ENCODE measurements at regions not wholly inside any gene's neighbourhood (a gene's known extent, or its start where the extent isn't known, plus 50 kb on each side); places are given as distances from the start of the nearest gene placed in this dataset. TPM values are rescaled to one million over a fixed set of nuclear protein-coding genes. Genes with fewer than 3 reads are reported as not detected.
"Not testable (repeated sequence)": the region's sequence is repeated elsewhere in the genome, so short reads cannot be mapped to it uniquely, and the experiment has no call there.

DNA sequence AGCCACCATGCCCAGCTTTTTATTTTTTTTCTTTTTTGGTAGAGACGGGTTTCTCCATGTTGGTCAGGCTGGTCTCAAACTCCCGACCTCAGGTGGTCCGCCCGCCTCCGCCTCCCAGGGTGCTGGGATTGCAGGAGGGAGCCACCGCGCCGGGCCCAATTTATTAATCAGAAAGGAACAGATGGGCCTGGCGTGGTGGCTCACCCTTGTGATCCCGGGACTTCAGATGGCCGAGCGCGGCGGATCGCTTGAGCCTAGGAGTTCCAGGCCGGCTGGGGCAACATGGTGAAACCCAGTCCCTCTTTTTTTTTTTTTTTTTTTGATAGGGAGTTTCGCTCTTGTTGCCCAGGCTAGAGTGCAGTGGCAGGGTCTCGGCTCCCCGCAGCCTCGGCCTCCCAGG lies 64.6 kb downstream of the GOLGA6L7 start:
- Histone ChIP-seq H3K4ac (ENCODE audit: low read depth, low read length) (no peak overlapping the region), H3K27ac (ENCODE audit: low read depth, low read length) (no peak overlapping the region), H3K4me2 (ENCODE audit: low read length) (no peak overlapping the region), H3K4me1 (ENCODE audit: control insufficient read depth, low read depth, low read length) (no peaks in the 10 kb centered on the region), H4K8ac (ENCODE audit: low read depth, low read length) (no peak overlapping the region), H2BK15ac (replicated peaks; ENCODE audit: low read depth) (no peak overlapping the region), H3K18ac (ENCODE audit: low read length) (no peak overlapping the region), H2AK5ac (ENCODE audit: low read length) (no peak overlapping the region), H3K23ac (ENCODE audit: low read length) (no peak overlapping the region), H2BK5ac (ENCODE audit: low read length) (no peak overlapping the region), H2BK120ac (ENCODE audit: low read depth, low read length) (no peak overlapping the region), H3K9ac (ENCODE audit: low read length) (no peak overlapping the region), H3K79me1 (ENCODE audit: low read length) (no peaks in the 10 kb centered on the region), H3K4me3 (ENCODE audit: low read length) (no peak overlapping the region), H3K36me3 (ENCODE audit: control insufficient read depth, insufficient read depth, low read length) (no peaks in the 10 kb centered on the region), H3K56ac (ENCODE audit: low read length) (no peak overlapping the region), H4K5ac (ENCODE audit: low read length) (no peak overlapping the region), H3K27me3 (ENCODE audit: insufficient read depth, low read length, poor library complexity) (no peaks in the 10 kb centered on the region), H3K79me2 (ENCODE audit: control insufficient read depth, insufficient read depth, low read length) (no peaks in the 10 kb centered on the region)
- no CpG with 5 or more reads among the region's 20 CpGs for WGBS (ENCODE audit: extremely low coverage, insufficient coverage, low lambda C conversion rate)
- DNase-seq = no peak

- Histone ChIP-seq H3K4me1 (ENCODE audit: control insufficient read depth, low read depth, low read length) (no peaks in the 10 kb centered on the region), H3K79me2 (ENCODE audit: control insufficient read depth, insufficient read depth, low read length) (no peaks in the 10 kb centered on the region), H3K4me2 (ENCODE audit: low read length) (no peak overlapping the region), H4K8ac (ENCODE audit: low read depth, low read length) (no peak overlapping the region), H3K4ac (ENCODE audit: low read depth, low read length) (no peak overlapping the region), H3K23ac (ENCODE audit: low read length) (no peak overlapping the region), H3K4me3 (ENCODE audit: low read length) (no peak overlapping the region), H3K18ac (ENCODE audit: low read length) (no peak overlapping the region), H2BK15ac (replicated peaks; ENCODE audit: low read depth) (no peak overlapping the region), H4K5ac (ENCODE audit: low read length) (no peak overlapping the region), H3K79me1 (ENCODE audit: low read length) (no peaks in the 10 kb centered on the region), H3K9ac (ENCODE audit: low read length) (no peak overlapping the region), H3K56ac (ENCODE audit: low read length) (no peak overlapping the region), H2AK5ac (ENCODE audit: low read length) (no peak overlapping the region), H3K36me3 (ENCODE audit: control insufficient read depth, insufficient read depth, low read length) (no peaks in the 10 kb centered on the region), H2BK5ac (ENCODE audit: low read length) (no peak overlapping the region), H3K27me3 (ENCODE audit: insufficient read depth, low read length, poor library complexity) (no peaks in the 10 kb centered on the region), H2BK120ac (ENCODE audit: low read depth, low read length) (no peak overlapping the region), H3K27ac (ENCODE audit: low read depth, low read length) (no peak overlapping the region)
- no CpG with 5 or more reads among the region's 21 CpGs for WGBS (ENCODE audit: extremely low coverage, insufficient coverage, low lambda C conversion rate)
- no peak for DNase-seq
Measured at GRCh38 chr15:28783466-28783865, 65.0 kb downstream of the GOLGA6L7 start.

DNA sequence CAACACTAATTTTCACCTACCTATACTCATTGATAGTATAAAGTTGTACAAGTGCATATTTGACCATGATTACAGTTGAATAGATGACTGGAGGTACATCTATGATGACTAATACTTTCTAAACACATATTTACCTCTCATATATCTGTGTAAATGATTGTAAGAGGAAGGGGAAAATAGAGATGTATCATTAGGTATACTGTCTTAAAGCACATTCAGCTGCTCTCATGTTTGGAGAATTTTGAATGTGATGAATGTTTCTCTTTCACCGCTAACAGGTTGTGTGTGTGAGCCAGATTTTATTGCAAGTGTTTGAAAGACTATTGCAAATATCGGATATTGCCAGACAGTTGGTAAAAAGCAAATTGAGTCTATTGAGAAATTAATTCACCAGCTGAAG lies 66.2 kb upstream of the GOLGA8M start:
- H2BK120ac ChIP-seq (ENCODE audit: low read depth, low read length); H4K5ac ChIP-seq (ENCODE audit: low read length); H3K36me3 ChIP-seq (ENCODE audit: control insufficient read depth, insufficient read depth, low read length); H2BK5ac ChIP-seq (ENCODE audit: low read length); H3K23ac ChIP-seq (ENCODE audit: low read length); H3K4ac ChIP-seq (ENCODE audit: low read depth, low read length); H2AK5ac ChIP-seq (ENCODE audit: low read length); H3K18ac ChIP-seq (ENCODE audit: low read length); H3K27ac ChIP-seq (ENCODE audit: low read depth, low read length); H3K4me2 ChIP-seq (ENCODE audit: low read length); H2BK15ac ChIP-seq (replicated peaks; ENCODE audit: low read depth); H4K8ac ChIP-seq (ENCODE audit: low read depth, low read length); H3K56ac ChIP-seq (ENCODE audit: low read length); H3K4me1 ChIP-seq (ENCODE audit: control insufficient read depth, low read depth, low read length); DNase-seq; H3K79me2 ChIP-seq (ENCODE audit: control insufficient read depth, insufficient read depth, low read length); H3K4me3 ChIP-seq (ENCODE audit: low read length); H3K27me3 ChIP-seq (ENCODE audit: insufficient read depth, low read length, poor library complexity); H3K79me1 ChIP-seq (ENCODE audit: low read length); H3K9ac ChIP-seq (ENCODE audit: low read length): not testable (repeated sequence)
- WGBS (ENCODE audit: extremely low coverage, insufficient coverage, low lambda C conversion rate) = no CpG with 5 or more reads among the region's 2 CpGs

DNA sequence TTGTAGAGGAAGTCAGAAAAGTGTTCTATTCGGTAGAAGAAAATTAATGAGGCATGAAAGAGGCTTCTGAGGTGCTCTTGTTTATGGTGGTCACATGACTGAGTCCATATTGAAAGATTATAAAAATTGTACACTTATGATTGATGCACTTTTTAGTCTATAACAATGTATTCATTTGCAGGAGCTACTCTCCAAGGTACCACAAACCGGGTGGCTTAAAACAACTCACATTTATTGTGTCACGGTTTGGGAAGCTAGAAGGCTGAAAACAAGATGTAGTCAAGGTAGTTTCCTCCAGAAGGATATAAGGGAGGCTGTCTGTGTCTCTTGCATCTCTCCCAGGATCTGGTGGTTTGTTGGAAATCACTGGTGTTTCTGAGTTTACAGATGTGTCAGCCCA lies 60.6 kb upstream of the GOLGA8M start:
- H3K23ac ChIP-seq (ENCODE audit: low read length); H4K8ac ChIP-seq (ENCODE audit: low read depth, low read length); H3K9ac ChIP-seq (ENCODE audit: low read length); H2BK120ac ChIP-seq (ENCODE audit: low read depth, low read length); H3K79me1 ChIP-seq (ENCODE audit: low read length); H3K4me2 ChIP-seq (ENCODE audit: low read length); H3K27me3 ChIP-seq (ENCODE audit: insufficient read depth, low read length, poor library complexity); H3K56ac ChIP-seq (ENCODE audit: low read length); H3K27ac ChIP-seq (ENCODE audit: low read depth, low read length); H2BK5ac ChIP-seq (ENCODE audit: low read length); H3K4me1 ChIP-seq (ENCODE audit: control insufficient read depth, low read depth, low read length); H3K4ac ChIP-seq (ENCODE audit: low read depth, low read length); DNase-seq; H2BK15ac ChIP-seq (replicated peaks; ENCODE audit: low read depth); H3K36me3 ChIP-seq (ENCODE audit: control insufficient read depth, insufficient read depth, low read length); H2AK5ac ChIP-seq (ENCODE audit: low read length); H3K79me2 ChIP-seq (ENCODE audit: control insufficient read depth, insufficient read depth, low read length); H3K4me3 ChIP-seq (ENCODE audit: low read length); H3K18ac ChIP-seq (ENCODE audit: low read length); H4K5ac ChIP-seq (ENCODE audit: low read length): not testable (repeated sequence)
- no CpG with 5 or more reads among the region's 3 CpGs for WGBS (ENCODE audit: extremely low coverage, insufficient coverage, low lambda C conversion rate)

Small RNAs in the stretch of these regions (small RNA-seq; reads per million reads assigned to genes)
- gene AC055876.3 (ENCODE audit: insufficient read depth) = not detected

All from mesendoderm (in vitro differentiated cells).